CD4-positive, alpha-beta T cell (primary cell): ENCODE measurements at regions not wholly inside any gene's neighbourhood (a gene's known extent, or its start where the extent isn't known, plus 50 kb on each side); places are given as distances from the start of the nearest gene placed in this dataset.

Experiments
- ATAC-seq: fragments of 200-7000 bp; cut with Tn5 transposase; one replicate; pipeline ENCODE4 v1.10.0; 2022; ENCODE audit warnings: mild to moderate bottlenecking; ENCODE audit not compliant: poor library complexity
- CTCF ChIA-PET: fragments of 350-600 bp; sonication (Branson Sonifier 250); formaldehyde crosslinking; loops from one replicate; lab custom pipeline; 2021; ENCODE audit warnings: antibody characterized with exemption, inconsistent platforms; lab: Charles Lee
- POLR2A ChIA-PET: fragments of 350-600 bp; sonication (Branson Sonifier 250); formaldehyde crosslinking; loops from one replicate; lab custom pipeline; 2021; ENCODE audit warnings: antibody characterized with exemption, inconsistent platforms; lab: Charles Lee
- DNase-seq, 14 experiments: peaks; one replicate each; pipeline ENCODE4 v3.0.0-alpha.2; 2013 to 2020; ENCODE audit warnings: mixed read lengths in 2 of 14
- H3K27ac ChIP-seq, 2 donors: one replicate each; pipeline versions ENCODE4 v1.5.1 to v1.7.0; 2013; ENCODE audit warnings: low read length in 2 of 2, low read depth in 1 of 2, mild to moderate bottlenecking in 1 of 2
- H3K27me3 ChIP-seq, 2 experiments: 1 replicate in 1 of 2; 2 replicates in 1 of 2; pipeline versions ENCODE4 v1.6.1 to v1.7.0; 2013; ENCODE audit warnings: low read length in 2 of 2, control low read depth in 1 of 2, mild to moderate bottlenecking in 1 of 2, moderate library complexity in 1 of 2; ENCODE audit not compliant: insufficient read depth in 2 of 2, control insufficient read depth in 1 of 2
- H3K36me3 ChIP-seq: one replicate; pipeline ENCODE4 v1.6.1; 2013; ENCODE audit warnings: low read length, control low read depth; ENCODE audit not compliant: insufficient read depth
- H3K4me1 ChIP-seq: one replicate; pipeline ENCODE4 v1.6.1; 2013; ENCODE audit warnings: low read length, control low read depth; ENCODE audit not compliant: insufficient read depth
- H3K4me3 ChIP-seq: one replicate; pipeline ENCODE4 v1.5.1; 2013; ENCODE audit warnings: mild to moderate bottlenecking, low read length, moderate library complexity
- H3K9me3 ChIP-seq, 2 experiments: 1 replicate in 1 of 2; 2 replicates in 1 of 2; pipeline versions ENCODE4 v1.6.1 to v1.7.0; 2013; ENCODE audit warnings: low read length in 2 of 2, mild to moderate bottlenecking in 2 of 2, control low read depth in 1 of 2, moderate library complexity in 1 of 2; ENCODE audit not compliant: control insufficient read depth in 1 of 2, insufficient read depth in 1 of 2
- H3K27ac Mint-ChIP-seq: one replicate; pipeline ENCODE4 v1.8.0; 2020; ENCODE audit warnings: mixed read lengths
- H3K27me3 Mint-ChIP-seq: one replicate; pipeline ENCODE4 v1.8.0; 2021; ENCODE audit warnings: mixed read lengths
- H3K36me3 Mint-ChIP-seq: one replicate; pipeline ENCODE4 v1.8.0; 2021; ENCODE audit warnings: low read depth, mixed read lengths
- H3K4me1 Mint-ChIP-seq: one replicate; pipeline ENCODE4 v1.8.0; 2021; ENCODE audit warnings: low read depth, mixed read lengths
- H3K4me3 Mint-ChIP-seq: one replicate; pipeline ENCODE4 v1.8.0; 2020; ENCODE audit warnings: mild to moderate bottlenecking, mixed read lengths
- H3K9me3 Mint-ChIP-seq: one replicate; pipeline ENCODE4 v1.8.0; 2020; ENCODE audit warnings: mixed read lengths
- intact Hi-C, 2 experiments: fragments of 100-400 bp; cut with DNase I in 1 of 2; cut with micrococcal nuclease in 1 of 2; formaldehyde crosslinking; loops; one replicate each; pipeline versions ENCODE4 v1.15.1 to v1.9.0; 2023 to 2025; cut with DNase I, micrococcal nuclease
- TF ChIP-seq, protein P1 (sequence below): fragments of 200-600 bp; IDR thresholded peaks from one replicate; pipeline ENCODE4 v1.8.0; 2022; ENCODE audit warnings: antibody characterized with exemption, mild to moderate bottlenecking

DNA sequence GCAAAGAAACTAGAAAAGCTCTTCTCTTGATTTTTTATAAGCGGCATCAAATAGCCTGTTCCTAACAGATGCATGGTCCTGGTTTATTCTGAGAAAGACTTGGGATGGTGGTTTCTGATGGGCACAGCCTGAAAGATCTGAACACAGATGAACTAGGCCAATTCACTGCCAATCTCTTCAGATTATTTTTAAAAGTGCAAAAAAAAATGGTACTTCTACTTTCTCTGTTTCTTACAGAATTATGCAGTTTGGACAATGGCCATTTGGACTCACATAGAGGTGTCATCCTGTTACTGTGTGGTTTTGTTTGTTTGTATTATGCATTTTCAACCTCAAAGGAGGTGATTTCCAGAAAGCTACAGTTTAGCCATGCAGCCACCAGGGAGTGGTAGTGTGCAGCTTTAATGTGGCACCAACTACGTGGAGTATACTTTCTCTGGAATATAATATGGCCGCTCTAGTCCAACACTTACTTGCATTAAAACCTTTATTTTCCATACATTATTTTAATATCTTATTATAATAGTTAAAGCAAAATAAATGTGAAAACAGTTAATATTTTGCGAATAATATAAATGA is 469.8 kb upstream of the KIRREL3 start:
- Mint-ChIP-seq H3K36me3 (no peaks in the 10 kb centered on the region), H3K9me3 (no peaks in the 10 kb centered on the region), H3K4me1 (no peaks in the 10 kb centered on the region), H3K27me3 (no peaks in the 10 kb centered on the region), H3K4me3 (no peak overlapping the region), H3K27ac (no peak overlapping the region)
- Histone ChIP-seq H3K9me3 (no peaks in the 10 kb centered on the region), H3K36me3 (no peaks in the 10 kb centered on the region), H3K4me3 (no peak overlapping the region), H3K27ac (no peak overlapping the region), H3K4me1 (no peaks in the 10 kb centered on the region), H3K27me3 (no peaks in the 10 kb centered on the region)
- DNase-seq, result no peak
- TF ChIP-seq, protein P1, sequence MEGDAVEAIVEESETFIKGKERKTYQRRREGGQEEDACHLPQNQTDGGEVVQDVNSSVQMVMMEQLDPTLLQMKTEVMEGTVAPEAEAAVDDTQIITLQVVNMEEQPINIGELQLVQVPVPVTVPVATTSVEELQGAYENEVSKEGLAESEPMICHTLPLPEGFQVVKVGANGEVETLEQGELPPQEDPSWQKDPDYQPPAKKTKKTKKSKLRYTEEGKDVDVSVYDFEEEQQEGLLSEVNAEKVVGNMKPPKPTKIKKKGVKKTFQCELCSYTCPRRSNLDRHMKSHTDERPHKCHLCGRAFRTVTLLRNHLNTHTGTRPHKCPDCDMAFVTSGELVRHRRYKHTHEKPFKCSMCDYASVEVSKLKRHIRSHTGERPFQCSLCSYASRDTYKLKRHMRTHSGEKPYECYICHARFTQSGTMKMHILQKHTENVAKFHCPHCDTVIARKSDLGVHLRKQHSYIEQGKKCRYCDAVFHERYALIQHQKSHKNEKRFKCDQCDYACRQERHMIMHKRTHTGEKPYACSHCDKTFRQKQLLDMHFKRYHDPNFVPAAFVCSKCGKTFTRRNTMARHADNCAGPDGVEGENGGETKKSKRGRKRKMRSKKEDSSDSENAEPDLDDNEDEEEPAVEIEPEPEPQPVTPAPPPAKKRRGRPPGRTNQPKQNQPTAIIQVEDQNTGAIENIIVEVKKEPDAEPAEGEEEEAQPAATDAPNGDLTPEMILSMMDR, result no peak
- POLR2A ChIA-PET, result no interaction called here
- CTCF ChIA-PET, result no interaction called here
- intact Hi-C loops, result no loop called here
- no peak for ATAC-seq

DNA sequence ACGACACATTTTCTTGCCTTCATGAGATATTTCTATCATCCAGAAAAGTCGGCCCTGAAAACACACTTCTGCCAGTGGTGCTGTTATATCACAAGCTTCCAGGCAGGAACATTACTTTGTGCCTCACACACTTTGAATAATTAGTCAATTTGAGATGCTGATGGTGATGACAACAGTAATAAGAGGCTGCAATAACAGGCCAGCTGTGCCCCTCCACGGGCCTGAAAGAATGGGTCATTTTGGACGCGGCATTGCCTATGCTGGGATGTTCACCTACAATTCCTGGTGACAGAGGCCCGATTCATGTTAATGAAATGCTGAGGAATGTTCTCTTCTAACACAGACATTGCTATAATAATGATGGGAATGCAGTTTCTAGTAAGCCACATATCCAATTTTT is 463.8 kb upstream of the KIRREL3 start:
- POLR2A ChIA-PET, result no interaction called here
- TF ChIP-seq, protein P1, result no peak
- intact Hi-C loops, result no loop called here
- Mint-ChIP-seq H3K27me3 (peaks cover 4% of the 10 kb centered on the region), H3K36me3 (no peaks in the 10 kb centered on the region), H3K4me3 (no peak overlapping the region), H3K9me3 (no peaks in the 10 kb centered on the region), H3K27ac (no peak overlapping the region), H3K4me1 (no peaks in the 10 kb centered on the region)
- H3K4me1 ChIP-seq, result no peaks in the 10 kb centered on the region
- DNase-seq, result no peak
- H3K4me3 ChIP-seq, result no peak overlapping the region
- H3K27ac ChIP-seq, result no peak overlapping the region
- ATAC-seq, result no peak
- no peaks in the 10 kb centered on the region for H3K36me3 ChIP-seq
- H3K27me3 ChIP-seq, result no peaks in the 10 kb centered on the region
- H3K9me3 ChIP-seq, result no peaks in the 10 kb centered on the region
- CTCF ChIA-PET, result no interaction called here

DNA sequence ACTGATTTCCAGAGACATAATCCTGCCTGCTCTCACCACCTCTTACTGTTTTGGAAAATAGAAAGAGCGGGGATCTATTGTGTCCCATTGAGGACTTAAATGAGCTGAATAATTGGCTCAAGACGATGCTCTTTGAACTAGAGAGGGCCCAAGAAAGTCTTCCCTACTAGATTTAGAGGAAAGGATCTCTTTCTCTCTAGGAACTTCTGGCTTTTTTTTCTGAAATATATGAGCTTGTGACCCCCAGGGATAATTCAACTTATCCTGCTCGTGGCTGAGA is 461.4 kb upstream of the KIRREL3 start:
- H3K4me1 Mint-ChIP-seq, result no peaks in the 10 kb centered on the region
- H3K9me3 Mint-ChIP-seq, result no peaks in the 10 kb centered on the region
- H3K27me3 Mint-ChIP-seq, result peaks cover 4% of the 10 kb centered on the region
- no peak overlapping the region for H3K27ac Mint-ChIP-seq
- intact Hi-C loops, result no loop called here
- H3K36me3 ChIP-seq, result no peaks in the 10 kb centered on the region
- DNase-seq, result no peak
- CTCF ChIA-PET, result no interaction called here
- no peaks in the 10 kb centered on the region for H3K36me3 Mint-ChIP-seq
- no peak for ATAC-seq
- no peak overlapping the region for H3K4me3 ChIP-seq
- H3K9me3 ChIP-seq, result no peaks in the 10 kb centered on the region
- H3K4me1 ChIP-seq, result no peaks in the 10 kb centered on the region
- POLR2A ChIA-PET, result no interaction called here
- TF ChIP-seq, protein P1, result no peak
- H3K27ac ChIP-seq, result no peak overlapping the region
- no peak overlapping the region for H3K4me3 Mint-ChIP-seq
- no peaks in the 10 kb centered on the region for H3K27me3 ChIP-seq
